GM23338 (cell line): ENCODE measurements at regions not wholly inside any gene's neighbourhood (a gene's known extent, or its start where the extent isn't known, plus 50 kb on each side); places are given as distances from the start of the nearest gene placed in this dataset.

Experiments
- ATAC-seq: fragments of 200-7000 bp; cut with Tn5 transposase; 3 replicates; pipeline ENCODE4 v1.9.1; 2020
- DNase-seq: peaks from one replicate; pipeline ENCODE4 v3.0.0-alpha.2; 2015; ENCODE audit warnings: low spot score
- H2AFZ ChIP-seq: fragments of 200-600 bp; sonication (generic); 2 replicates; pipeline ENCODE4 v1.8.0; 2016; ENCODE audit warnings: antibody characterized with exemption, mild to moderate bottlenecking, moderate library complexity
- H3F3A ChIP-seq: fragments of 200-600 bp; sonication (generic); replicated peaks from 2 replicates; pipeline ENCODE4 v1.8.0; 2017; ENCODE audit warnings: antibody characterized with exemption, mixed run types, low read depth
- H3K27ac ChIP-seq: fragments of 200-600 bp; sonication (generic); 2 replicates; pipeline ENCODE4 v1.6.1; 2016; ENCODE audit warnings: low read depth
- H3K27me3 ChIP-seq: fragments of 200-600 bp; sonication (generic); 2 replicates; pipeline ENCODE4 v1.8.0; 2016; ENCODE audit warnings: mild to moderate bottlenecking, mixed run types, moderate library complexity; ENCODE audit not compliant: insufficient read depth
- H3K36me3 ChIP-seq: fragments of 200-600 bp; sonication (generic); 2 replicates; pipeline ENCODE4 v1.8.0; 2016; ENCODE audit warnings: mild to moderate bottlenecking; ENCODE audit not compliant: insufficient read depth
- H3K4me1 ChIP-seq: fragments of 200-600 bp; sonication (generic); 2 replicates; pipeline ENCODE4 v1.8.0; 2016; ENCODE audit warnings: mild to moderate bottlenecking, moderate library complexity; ENCODE audit not compliant: insufficient read depth
- H3K4me2 ChIP-seq: fragments of 200-600 bp; sonication (generic); 2 replicates; pipeline ENCODE4 v1.7.1; 2017; ENCODE audit warnings: mixed run types
- H3K4me3 ChIP-seq: fragments of 200-600 bp; sonication (generic); 2 replicates; pipeline ENCODE4 v1.6.1; 2016; ENCODE audit warnings: mixed run types
- H3K79me2 ChIP-seq: fragments of 200-600 bp; sonication (generic); replicated peaks from 2 replicates; pipeline ENCODE4 v1.8.0; 2017; ENCODE audit warnings: mild to moderate bottlenecking; ENCODE audit not compliant: insufficient read depth
- H3K9me2 ChIP-seq: fragments of 200-600 bp; sonication (generic); 2 replicates; pipeline ENCODE4 v1.8.0; 2017; ENCODE audit not compliant: insufficient read depth
- H4K20me1 ChIP-seq: fragments of 200-600 bp; sonication (generic); replicated peaks from 2 replicates; pipeline ENCODE4 v1.8.0; 2017; ENCODE audit warnings: mild to moderate bottlenecking; ENCODE audit not compliant: insufficient read depth
- H3K27ac Mint-ChIP-seq: 2 replicates; pipeline ENCODE4 v1.8.0; 2020; ENCODE audit warnings: inconsistent platforms, mild to moderate bottlenecking, moderate library complexity, mixed read lengths
- H3K27me3 Mint-ChIP-seq: 3 replicates; pipeline ENCODE4 v1.8.0; 2022; ENCODE audit warnings: low read depth, mild to moderate bottlenecking, moderate library complexity, mixed read lengths, inconsistent platforms; ENCODE audit not compliant: insufficient read depth, poor library complexity
- H3K36me3 Mint-ChIP-seq: 3 replicates; pipeline ENCODE4 v1.8.0; 2021; ENCODE audit warnings: low read depth, mild to moderate bottlenecking, inconsistent platforms, moderate library complexity, mixed read lengths
- H3K4me1 Mint-ChIP-seq: 3 replicates; pipeline ENCODE4 v1.8.0; 2020; ENCODE audit warnings: mild to moderate bottlenecking, inconsistent platforms, mixed read lengths
- H3K4me3 Mint-ChIP-seq: 3 replicates; pipeline ENCODE4 v1.8.0; 2021; ENCODE audit warnings: moderate library complexity, mild to moderate bottlenecking, inconsistent platforms, mixed read lengths
- H3K9me3 Mint-ChIP-seq: 3 replicates; pipeline ENCODE4 v1.8.0; 2020; ENCODE audit warnings: moderate library complexity, mild to moderate bottlenecking, inconsistent platforms, mixed read lengths
- CREB1 ChIP-seq: fragments of 250-450 bp; sonication (Bioruptor Pico); IDR thresholded peaks from 2 replicates; pipeline ENCODE4 v1.5.0; 2020; ENCODE audit warnings: low read depth, mild to moderate bottlenecking, moderate library complexity
- CTCF ChIP-seq, 2 experiments: fragments of 200-600 bp in 1 of 2; sonication (generic) in 1 of 2; conservative IDR thresholded peaks; 2 replicates each; pipeline versions ENCODE4 v1.5.1 to v1.6.1; 2016 to 2017; ENCODE audit warnings: antibody characterized with exemption in 2 of 2, low read depth in 2 of 2, mild to moderate bottlenecking in 2 of 2, moderate library complexity in 1 of 2
- ETS1 ChIP-seq: IDR thresholded peaks from 2 replicates; pipeline ENCODE4 v1.6.1; 2016; ENCODE audit warnings: antibody characterized with exemption
- EZH2phosphoT487 ChIP-seq: fragments of 200-600 bp; sonication (generic); IDR thresholded peaks from one replicate; pipeline ENCODE4 v1.8.1; 2018; ENCODE audit warnings: antibody characterized with exemption; ENCODE audit not compliant: unreplicated experiment
- JUNB ChIP-seq: IDR thresholded peaks from one replicate; pipeline ENCODE4 v1.6.1; 2016; ENCODE audit warnings: antibody characterized with exemption; ENCODE audit not compliant: unreplicated experiment
- NANOG ChIP-seq: IDR thresholded peaks from 2 replicates; pipeline ENCODE4 v1.6.1; 2016; ENCODE audit warnings: antibody characterized with exemption, borderline replicate concordance
- POLR2AphosphoS5 ChIP-seq: IDR thresholded peaks from 2 replicates; pipeline ENCODE4 v1.6.1; 2016; ENCODE audit warnings: antibody characterized with exemption, low read depth
- REST ChIP-seq: IDR thresholded peaks from one replicate; pipeline ENCODE4 v1.6.1; 2018; ENCODE audit warnings: antibody characterized with exemption; ENCODE audit not compliant: unreplicated experiment
- STAT1 ChIP-seq: IDR thresholded peaks from one replicate; pipeline ENCODE4 v1.6.1; 2016; ENCODE audit warnings: antibody characterized with exemption; ENCODE audit not compliant: unreplicated experiment
- ZNF331 ChIP-seq: fragments of 250-450 bp; sonication (Bioruptor Pico); IDR thresholded peaks from 2 replicates; pipeline ENCODE4 v1.5.0; 2020; ENCODE audit warnings: low read depth, mild to moderate bottlenecking, moderate library complexity
- ZNF462 ChIP-seq: fragments of 250-450 bp; sonication (Bioruptor Pico); IDR thresholded peaks from 2 replicates; pipeline ENCODE4 v1.5.0; 2020; ENCODE audit warnings: mild to moderate bottlenecking, moderate library complexity

- TF ChIP-seq ZNF331, result no peak
- no peak for TF ChIP-seq STAT1
- TF ChIP-seq CTCF (conservative IDR thresholded peaks at IDR 0.05; ENCODE audit: low read depth in 2 of 2), result no peak
- TF ChIP-seq NANOG, result no peak
Observed at GRCh38 chr7:440059-440749, 79.4 kb downstream of the PDGFA start (continued).

GRCh38 chr7:441684-442421 is 77.8 kb downstream of the PDGFA start:
- Histone ChIP-seq H3F3A (no peaks in the 10 kb centered on the region), H4K20me1 (no peaks in the 10 kb centered on the region), H3K79me2 (no peaks in the 10 kb centered on the region), H3K9me2 (no peaks in the 10 kb centered on the region), H3K27me3 (no peaks in the 10 kb centered on the region), H3K4me2 (no peak overlapping the region), H2AFZ (no peak overlapping the region), H3K4me3 (no peak overlapping the region), H3K27ac (no peak overlapping the region), H3K36me3 (no peaks in the 10 kb centered on the region), H3K4me1 (no peaks in the 10 kb centered on the region)
- peaks cover 9% of the 10 kb centered on the region for H3K27me3 Mint-ChIP-seq
- H3K4me3 Mint-ChIP-seq, result no peak overlapping the region
- peaks cover 7% of the 10 kb centered on the region for H3K4me1 Mint-ChIP-seq
- DNase-seq, result no peak
- no peaks in the 10 kb centered on the region for H3K36me3 Mint-ChIP-seq
- no peak for ATAC-seq
- H3K9me3 Mint-ChIP-seq, result peaks cover 11% of the 10 kb centered on the region; the same call in 2 of the 3 replicates
- no peak overlapping the region for H3K27ac Mint-ChIP-seq
- no peak for TF ChIP-seq POLR2AphosphoS5
- no peak for TF ChIP-seq EZH2phosphoT487
- no peak for TF ChIP-seq STAT1
- TF ChIP-seq ZNF462 (CRISPR knock-in tag), result no peak
- no peak for TF ChIP-seq CREB1
- no peak for TF ChIP-seq JUNB
- TF ChIP-seq ZNF331, result no peak
- no peak for TF ChIP-seq REST
- no peak for TF ChIP-seq ETS1
